ENCODE measurements at regions not wholly inside any gene's neighbourhood (a gene's known extent, or its start where the extent isn't known, plus 50 kb on each side); places are given as distances from the start of the nearest gene placed in this dataset.

DNA sequence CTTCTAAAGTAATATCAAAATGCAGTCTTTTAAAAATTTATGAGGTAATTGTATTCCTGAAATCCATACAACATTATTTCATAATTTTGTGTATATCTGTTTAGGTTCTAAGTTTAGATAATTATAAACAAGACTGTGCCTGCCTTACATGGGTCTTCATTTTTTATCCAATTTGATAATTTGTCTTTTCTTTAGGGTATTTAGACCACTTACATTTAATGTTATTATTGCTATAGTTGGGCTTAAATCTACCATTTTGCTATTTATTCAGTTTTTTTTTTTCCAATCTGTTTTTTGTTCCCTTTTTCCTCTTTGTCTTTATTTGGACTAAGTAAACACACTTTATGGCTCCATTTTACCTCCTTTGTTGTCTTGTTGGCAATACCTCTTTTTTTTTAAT is 312.5 kb upstream of the MEX3C start:
- DNase-seq (ENCODE audit: low read depth, low spot score), result no peak
- no peak overlapping the region for H3K27ac ChIP-seq

DNA sequence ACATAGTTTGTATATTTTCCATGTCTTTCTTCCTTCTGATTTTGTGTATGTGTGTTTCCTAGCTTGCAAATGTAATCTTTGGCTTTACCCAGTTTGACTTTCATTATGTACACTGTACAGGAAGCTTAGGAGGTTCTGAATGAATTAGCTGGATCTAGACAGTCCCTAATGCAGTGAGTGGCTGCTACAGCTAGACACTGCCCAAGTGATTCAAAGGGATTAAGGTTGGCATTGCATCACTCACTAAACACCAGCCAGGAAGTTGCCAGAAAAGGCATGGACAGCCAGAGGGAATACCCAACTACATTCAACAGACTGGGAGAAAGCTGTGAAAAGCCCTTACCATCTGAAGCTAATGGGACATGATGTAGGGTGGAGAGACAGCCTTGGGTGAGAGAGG is 316.0 kb upstream of the MEX3C start:
- DNase-seq (ENCODE audit: low read depth, low spot score), result peak; percentile 34
- peak overlapping the region; percentile 93 for H3K27ac ChIP-seq

DNA sequence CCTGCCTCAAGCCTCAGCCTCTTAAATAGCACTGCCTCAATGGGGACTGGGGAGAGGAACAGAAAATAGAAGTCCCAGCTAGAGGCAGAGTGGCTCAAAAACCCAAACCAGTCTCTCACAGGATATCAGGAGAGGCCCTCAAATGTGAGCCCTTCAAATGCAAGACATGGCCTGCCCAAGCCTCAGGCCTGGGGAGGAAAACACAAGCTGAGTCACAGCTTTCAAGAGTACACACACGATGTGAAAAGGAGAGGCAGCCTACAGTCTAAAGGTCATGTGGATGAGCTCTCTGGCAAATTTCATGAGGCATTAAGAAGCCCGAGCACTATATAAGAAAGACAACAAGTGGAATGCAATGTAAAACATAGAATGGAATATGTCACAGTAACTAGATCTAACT is 316.6 kb upstream of the MEX3C start:
- peak; percentile 26 for DNase-seq (ENCODE audit: low read depth, low spot score)
- H3K27ac ChIP-seq, result peak overlapping the region; percentile 93

DNA sequence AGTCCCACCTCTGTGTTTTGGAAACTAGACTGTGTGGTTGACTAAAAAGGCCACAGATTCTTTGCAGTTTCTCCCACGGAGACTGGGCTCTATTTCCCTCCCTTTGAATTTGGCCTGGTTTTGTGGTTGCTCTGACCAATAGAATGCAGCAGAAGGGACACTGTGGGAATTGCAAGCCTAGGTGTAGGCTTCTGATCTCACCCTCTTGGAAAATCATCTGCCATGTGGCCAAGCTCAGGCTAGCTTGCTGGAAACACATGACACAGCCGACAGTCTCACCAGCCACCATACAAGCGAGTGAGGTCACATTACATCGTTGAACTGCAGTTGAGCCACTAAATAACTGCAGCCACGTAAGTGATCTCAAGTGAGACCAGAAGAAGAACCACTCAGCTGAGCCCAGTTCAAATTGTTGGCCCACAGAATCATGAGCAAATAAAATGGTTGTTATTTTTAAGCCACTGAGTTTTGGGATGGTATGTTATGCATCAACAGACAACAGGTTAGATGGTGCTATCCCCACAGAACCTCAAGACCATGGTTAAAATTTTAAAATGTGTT is 319.1 kb upstream of the MEX3C start:
- H3K27ac ChIP-seq, result no peak overlapping the region
- DNase-seq (ENCODE audit: low read depth, low spot score), result no peak

DNA sequence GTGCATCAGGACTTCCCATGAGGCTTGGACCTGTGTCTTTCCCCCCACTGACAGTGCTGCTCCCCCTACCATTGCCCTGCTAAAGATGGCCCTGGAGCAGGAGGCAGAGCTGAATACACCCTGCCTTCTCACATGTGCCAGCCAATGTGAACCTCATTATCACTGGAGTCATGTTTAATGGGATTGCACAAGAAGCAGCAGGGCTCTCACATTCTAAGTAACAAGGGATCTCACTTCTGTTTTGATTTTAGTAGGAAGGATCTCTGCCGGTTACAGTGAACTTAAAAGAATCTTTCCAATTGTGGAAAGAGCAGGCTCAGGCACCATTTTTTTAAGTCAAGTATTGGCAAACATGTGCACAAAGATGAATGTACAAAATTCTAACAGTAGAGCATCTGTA is 322.1 kb upstream of the MEX3C start:
- DNase-seq (ENCODE audit: low read depth, low spot score), result no peak
- H3K27ac ChIP-seq, result no peak overlapping the region

DNA sequence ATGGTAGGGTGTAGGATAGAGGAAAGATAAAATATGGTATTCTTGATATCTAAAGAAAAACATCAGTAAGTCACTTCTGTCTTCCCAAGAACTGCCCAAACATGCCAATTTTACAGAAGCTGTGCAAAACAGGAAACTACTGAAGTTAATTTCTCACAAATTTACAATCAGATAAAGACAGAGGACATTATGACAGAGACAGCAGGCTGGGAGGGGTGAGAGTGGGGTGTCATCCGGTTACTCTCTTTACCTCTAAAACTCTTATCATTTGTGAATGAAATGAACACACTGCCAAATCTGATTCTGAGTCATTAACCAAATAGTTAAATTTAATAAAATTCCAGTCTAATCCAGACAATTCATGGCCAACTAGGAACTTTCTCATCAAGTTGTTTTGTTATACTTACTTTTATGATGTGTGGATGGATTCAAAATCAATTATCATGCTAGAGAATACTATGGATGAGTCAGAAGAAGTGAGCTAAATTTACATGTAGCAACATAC is 323.2 kb upstream of the MEX3C start:
- H3K27ac ChIP-seq, result no peak overlapping the region
- no peak for DNase-seq (ENCODE audit: low read depth, low spot score)

DNA sequence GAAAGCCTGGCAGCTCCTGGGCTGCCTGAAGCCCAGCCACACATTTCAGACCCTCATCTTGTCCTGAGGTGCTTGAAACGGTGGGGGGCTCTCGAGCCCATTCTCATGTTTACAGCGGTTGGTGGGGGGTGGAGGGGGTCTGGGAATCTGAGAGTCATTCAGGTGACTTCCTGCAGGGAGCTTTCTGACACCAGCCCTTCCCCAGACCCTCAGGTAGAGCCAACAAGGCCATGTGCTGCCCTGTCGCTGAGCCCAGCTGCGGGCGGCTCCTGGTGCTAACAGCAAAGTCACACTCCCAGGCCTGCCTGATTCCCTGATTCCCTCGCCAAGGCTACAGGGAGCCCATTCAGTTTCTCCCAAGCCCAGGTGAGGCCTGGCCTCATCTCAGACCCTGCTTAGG is 324.9 kb upstream of the MEX3C start:
- DNase-seq (ENCODE audit: low read depth, low spot score), result no peak
- peak overlapping the region; percentile 84 for H3K27ac ChIP-seq

DNA sequence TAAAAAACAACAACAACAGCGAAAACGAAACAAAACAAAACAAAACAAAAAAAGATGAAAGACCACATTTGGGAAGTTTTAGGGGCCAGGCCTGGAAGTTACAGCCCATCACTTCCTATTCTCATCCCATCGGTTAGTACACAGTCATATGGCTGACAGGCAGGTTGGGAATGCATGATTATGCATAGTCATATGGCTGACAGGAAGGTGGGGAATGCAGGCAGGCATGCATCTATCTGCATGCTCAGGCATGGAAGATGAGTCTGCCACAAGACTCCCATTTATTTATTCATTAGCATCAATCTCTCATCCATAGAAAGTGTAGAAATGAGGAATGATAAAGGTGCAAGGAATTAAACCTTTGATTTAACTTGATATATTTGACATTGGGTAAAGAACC is 325.3 kb upstream of the MEX3C start:
- H3K27ac ChIP-seq, result peak overlapping the region; percentile 84
- DNase-seq (ENCODE audit: low read depth, low spot score), result peak; percentile 51

DNA sequence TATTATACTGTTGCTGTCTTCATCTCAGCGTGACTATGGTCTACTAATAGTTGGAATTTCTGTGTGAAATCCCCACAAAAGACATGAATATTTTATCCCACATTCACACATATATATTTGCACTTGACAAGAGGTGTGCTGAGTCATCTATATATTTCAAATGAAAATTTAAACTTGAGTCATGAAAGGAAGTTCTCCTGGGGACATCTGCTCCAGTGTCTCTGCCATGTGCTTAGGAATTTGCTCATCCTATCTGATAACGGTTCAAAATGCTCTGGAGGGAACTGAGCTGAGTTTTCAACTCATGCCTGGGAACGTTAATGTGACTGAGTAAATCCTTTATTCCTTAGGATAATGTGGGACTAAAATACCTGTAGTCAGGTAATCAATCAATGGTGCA is 326.2 kb upstream of the MEX3C start:
- H3K27ac ChIP-seq, result peak overlapping the region; percentile 84
- DNase-seq (ENCODE audit: low read depth, low spot score), result no peak

DNA sequence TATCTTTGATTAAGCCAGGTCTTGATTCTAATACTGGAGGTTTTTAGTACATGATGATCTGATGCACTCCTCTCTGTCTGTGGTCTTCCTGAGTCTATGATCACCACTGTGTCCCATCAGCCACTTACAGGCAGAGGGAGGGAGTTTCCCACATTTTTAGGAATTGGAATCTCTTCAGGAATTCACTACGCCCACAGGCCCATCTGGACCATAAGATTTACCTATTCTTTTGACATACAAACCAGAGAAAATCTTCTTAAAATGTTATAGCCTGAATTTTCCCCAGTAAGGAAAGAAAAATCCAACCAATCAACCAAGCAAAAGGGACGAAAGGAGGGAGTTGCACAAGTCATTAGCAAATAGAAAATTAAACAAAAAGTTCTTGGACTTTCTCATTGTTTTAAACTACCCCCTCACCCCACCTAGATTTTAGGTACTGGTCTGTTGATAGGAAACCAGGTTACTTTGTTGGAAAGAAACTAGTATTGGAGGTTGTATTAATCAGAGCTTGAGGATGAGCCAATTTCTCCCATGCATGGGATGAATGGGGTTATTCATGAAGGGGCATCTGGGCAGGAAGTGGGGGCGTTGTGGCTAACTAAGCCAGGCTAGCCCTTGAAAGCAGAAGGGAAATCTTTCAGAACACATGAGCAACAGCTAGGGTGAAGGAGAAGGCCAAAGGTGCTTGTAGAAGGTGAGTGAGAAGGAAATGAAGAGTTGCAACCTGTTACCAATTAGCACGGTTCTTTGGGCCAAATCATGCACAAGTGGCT is 328.2 kb upstream of the MEX3C start:
- H3K27ac ChIP-seq, result no peak overlapping the region

DNA sequence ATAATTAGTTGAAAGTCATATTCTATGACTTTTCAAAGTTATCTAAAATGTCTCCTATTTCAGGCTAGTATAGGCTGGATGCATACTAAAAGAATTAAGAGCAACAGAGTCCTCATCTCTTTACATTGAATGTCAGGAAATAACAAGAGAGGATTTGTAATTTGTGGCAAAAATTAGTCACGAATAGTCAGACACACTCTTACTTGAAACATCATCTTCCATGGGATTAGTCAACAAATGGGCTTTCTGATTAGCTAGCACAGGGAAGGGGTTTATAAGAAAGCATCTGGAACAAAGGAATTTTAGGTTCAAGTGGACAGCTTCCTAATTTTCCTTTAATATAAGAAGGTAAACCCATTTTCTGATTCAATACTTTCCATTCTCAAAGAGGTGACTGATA is 330.3 kb upstream of the MEX3C start:
- peak overlapping the region; percentile 1 for H3K27ac ChIP-seq
- DNase-seq (ENCODE audit: low read depth, low spot score), result no peak

More for the DNA sequence above, 328.2 kb upstream of the MEX3C start:
- DNase-seq (ENCODE audit: low read depth, low spot score), result no peak

DNA sequence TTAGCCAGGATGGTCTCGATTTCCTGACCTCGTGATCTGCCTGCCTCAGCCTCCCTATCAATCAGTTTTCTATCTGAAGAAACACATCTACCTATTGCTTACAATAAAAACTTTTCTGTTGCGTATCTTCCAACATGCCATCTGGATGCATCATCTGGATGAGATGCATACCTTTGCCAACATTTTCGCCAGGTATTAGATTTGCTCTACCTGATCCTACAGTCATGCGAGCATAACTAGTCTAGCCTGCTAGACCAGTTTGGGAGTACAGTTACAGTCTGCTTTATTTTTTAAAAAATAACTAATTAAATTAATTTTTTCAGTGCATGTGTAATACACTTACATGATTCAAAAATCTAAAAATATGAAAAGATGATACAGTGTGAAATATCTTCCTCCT is 334.0 kb upstream of the MEX3C start:
- peak overlapping the region; percentile 84 for H3K27ac ChIP-seq
- DNase-seq (ENCODE audit: low read depth, low spot score), result peak; percentile 66

DNA sequence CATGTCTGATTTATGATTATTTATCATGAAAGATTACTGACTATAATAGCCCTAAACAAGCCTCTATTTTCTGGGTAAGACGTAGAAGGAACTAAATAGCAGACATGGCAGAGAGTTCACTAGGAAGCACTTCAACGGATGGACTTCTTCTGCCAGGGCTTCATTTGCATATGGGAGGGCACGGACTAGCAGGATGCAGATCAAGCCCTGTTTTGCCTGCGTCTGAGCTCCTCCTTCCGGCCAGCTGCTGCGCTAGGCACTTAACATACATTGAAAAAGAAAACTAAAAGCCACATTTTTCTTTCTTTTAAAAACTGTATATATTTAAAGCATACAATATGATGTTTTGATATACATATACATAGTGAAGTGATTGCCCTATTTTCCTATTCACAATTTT is 340.0 kb upstream of the MEX3C start:
- no peak overlapping the region for H3K27ac ChIP-seq
- DNase-seq (ENCODE audit: low read depth, low spot score), result peak; percentile 22

DNA sequence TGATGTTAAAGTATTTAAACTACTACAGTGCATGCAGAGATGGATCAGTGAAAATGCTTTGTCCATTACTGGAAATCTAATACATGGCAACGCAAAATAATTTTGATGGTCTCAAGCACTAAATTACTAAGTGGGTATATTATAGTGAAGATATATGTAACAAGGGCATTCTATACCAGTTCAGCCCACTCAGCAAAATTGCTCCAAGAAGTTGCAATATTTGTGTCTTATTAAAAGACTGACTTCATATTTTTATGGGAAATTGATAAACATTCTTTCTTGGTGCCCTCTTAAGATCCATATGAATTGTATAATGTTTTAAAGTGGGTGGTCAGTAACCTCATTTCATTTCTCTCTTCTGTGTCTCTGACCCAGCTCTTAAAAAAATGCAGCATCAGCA is 343.1 kb upstream of the MEX3C start:
- DNase-seq (ENCODE audit: low read depth, low spot score), result no peak
- no peak overlapping the region for H3K27ac ChIP-seq

DNA sequence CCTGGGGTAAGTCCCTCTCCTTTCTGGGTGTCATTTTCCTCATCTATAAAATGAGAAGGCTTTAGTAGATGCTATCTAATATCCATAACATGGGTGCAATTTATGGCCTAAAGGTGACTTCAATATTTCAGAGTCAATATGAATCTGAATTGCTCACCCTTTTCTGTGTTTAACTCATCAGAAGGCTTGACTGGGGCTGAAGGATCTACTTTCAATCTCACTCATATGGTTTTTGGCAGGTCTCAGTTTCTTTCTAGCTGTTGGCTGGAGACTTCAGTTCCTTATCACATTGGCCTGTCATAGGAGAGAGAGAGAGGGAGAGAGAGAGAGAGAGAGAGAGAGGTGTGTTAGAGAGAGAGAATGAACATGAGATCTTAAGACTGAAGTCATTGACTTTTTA is 343.7 kb upstream of the MEX3C start:
- no peak for DNase-seq (ENCODE audit: low read depth, low spot score)
- no peak overlapping the region for H3K27ac ChIP-seq

DNA sequence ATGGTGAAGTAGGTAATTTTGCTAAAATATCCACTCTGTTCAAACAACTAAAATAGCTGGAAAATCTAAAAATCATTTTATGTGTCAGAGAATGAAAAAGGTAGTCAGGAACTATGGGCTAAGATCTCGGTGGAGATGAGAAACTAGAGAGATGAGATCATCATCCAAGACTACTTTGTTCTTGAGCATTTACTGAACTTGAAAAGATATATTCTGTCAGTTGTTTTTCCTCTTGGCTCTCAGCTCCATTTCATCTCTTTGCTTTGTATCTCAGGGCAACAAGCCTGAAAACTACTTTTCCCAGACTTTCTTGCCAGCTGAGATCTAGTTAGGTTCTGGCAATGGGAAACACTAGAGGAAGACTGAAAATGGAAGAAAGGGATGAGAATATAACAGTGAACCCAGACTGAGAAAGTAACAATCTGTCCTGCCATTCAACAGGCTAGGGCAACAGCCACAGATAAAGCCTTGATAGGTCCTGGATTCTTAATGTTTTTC is 346.2 kb upstream of the MEX3C start:
- no peak overlapping the region for H3K27ac ChIP-seq
- DNase-seq (ENCODE audit: low read depth, low spot score), result no peak

DNA sequence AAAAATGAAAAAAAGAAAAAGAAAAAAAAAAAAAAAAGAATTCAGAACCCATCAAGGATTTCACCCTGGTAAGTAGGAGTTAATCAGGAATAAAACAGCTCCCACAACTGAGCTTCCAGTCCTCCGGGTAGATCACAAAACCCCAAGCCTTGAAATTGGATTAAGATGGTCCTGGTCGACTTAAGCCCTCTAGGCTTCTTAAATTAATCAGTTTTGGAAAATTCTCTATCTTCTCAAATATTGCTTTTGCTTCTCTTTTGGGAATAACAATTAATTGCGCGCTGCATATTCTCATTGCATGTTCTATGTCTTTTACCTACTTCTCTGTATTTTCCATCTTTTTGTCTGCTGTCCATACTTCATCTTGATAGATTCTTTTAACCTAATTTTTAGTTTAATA is 348.0 kb upstream of the MEX3C start:
- H3K27ac ChIP-seq, result no peak overlapping the region
- DNase-seq (ENCODE audit: low read depth, low spot score), result no peak

DNA sequence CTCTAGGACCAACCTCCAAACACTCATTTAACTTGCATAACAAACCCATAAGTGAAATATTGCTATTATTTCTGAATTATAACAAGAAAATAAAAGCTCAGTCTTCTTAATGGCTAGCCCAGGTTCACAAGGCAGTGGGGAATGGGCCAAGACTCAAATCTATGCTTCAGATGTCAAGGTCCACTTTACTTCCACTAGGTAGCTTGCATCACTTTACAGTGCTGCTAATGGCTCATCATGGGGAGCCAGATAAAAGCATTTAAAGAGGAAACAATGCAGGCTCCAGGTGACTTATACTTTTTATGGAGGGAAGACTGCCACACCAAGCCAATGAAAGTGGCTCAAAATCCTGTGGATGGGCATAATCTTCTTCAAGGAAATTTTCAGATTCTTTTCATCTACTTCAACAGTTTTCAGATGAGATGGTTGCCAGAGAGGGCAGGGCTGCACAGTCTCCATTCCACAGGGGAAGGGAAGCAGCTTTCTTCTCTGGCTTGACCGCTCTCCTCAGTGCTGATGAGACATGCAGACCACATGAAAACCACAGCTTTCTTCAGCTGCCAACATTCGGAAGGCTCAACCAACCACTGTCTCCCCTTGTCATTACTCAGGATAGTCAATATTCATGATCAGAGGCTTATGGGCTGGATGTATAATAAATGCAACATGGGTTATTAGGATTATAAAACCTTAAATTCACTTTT is 361.9 kb upstream of the MEX3C start:
- no peak for DNase-seq (ENCODE audit: low read depth, low spot score)
- no peak overlapping the region for H3K27ac ChIP-seq

DNA sequence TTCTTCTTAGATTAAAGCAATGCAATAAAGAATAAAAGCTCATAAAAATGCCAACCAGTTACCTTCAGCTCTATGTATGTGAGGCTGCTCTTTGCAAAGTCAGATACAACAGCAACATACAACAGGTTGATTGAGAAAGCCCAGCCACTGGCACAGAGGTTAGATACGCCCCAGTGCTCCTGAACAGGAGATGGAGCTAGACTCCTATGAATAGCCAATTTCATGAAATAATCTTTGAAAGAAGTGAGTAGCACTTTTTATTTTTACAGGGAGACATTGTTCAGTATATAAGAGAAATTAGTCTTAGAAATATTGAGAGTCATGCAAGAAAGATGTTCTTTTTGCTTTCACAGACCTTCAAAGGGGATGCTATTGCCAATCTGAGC is 362.4 kb upstream of the MEX3C start:
- no peak for DNase-seq (ENCODE audit: low read depth, low spot score)
- no peak overlapping the region for H3K27ac ChIP-seq

DNA sequence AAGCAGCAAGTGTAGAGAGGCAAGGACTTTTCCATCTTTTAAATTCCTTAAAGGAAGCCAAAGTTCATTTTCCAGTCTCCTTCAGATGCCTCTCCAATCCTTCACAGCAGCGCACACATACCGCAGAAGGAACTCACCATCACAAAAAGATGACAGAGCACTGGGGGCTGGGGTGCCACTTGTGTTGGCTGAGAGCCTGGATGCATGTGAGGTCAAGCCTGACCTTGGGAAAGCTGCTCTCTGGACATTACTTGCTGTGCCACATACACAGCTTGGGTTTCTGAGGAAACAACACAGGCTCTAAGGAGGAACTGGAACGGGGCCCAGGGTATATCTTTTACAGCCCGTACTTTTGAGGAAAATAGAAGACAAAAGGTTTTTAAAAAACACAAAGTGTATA is 364.3 kb upstream of the MEX3C start:
- DNase-seq (ENCODE audit: low read depth, low spot score), result no peak

DNA sequence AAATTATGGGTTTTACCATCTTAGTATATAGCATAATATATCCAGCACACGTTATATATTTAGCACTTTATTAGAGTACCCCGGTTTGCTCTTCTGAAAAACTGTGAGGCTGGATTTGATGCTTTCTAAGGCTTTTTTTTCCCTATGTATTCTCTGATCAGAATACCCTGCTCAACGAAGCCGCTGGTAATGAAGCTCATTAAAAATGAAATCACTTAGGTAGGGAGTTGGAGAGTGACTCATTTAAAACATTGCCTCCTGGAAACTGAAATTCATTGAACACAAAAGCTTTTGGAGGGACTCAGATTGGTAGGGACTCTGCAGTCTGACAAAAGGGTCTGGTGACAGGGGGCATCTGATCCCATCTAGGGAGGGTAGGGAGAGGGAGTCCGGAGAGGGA is 365.4 kb upstream of the MEX3C start:
- DNase-seq (ENCODE audit: low read depth, low spot score), result no peak
- no peak overlapping the region for H3K27ac ChIP-seq

More for the DNA sequence above, 364.3 kb upstream of the MEX3C start:
- no peak overlapping the region for H3K27ac ChIP-seq
